ENCODE measurements at regions not wholly inside any gene's neighbourhood (a gene's known extent, or its start where the extent isn't known, plus 50 kb on each side); places are given as distances from the start of the nearest gene placed in this dataset.

DNA sequence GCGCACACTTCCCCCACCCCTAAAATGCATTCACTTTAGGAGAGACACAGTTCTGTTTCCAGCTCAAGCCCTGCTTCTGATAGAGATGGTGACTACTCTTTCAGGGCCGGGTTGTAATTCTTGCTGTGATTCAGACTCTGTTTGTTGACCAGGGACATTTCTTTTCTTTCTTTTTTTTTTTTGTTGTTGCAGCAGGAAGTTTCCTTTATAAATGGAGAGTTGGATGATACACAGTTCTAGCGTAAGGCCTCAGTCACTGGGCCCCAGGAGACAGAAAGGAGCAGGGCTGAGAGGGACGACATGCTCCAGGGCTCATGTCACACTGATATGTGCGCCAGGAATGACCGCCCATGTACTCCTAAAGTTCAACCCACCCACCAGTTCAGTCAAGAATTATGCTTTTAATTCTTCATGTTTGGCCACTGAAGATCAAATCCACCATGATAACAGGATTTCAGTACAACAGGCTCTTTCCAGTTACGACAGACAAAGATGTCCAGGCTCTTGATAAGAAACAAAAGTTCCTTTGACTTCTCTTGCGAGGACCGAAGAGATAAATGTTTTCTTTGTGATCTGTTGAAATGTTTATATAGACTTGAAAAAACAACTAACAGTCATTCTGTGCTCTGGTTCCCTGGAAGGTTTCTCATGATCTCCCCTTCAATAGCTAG, 142.5 kb downstream of the CD164 start:
- no peak for TF ChIP-seq POLR2AphosphoS5 (IDR thresholded peaks at IDR 0.05)
- TF ChIP-seq, protein P1, sequence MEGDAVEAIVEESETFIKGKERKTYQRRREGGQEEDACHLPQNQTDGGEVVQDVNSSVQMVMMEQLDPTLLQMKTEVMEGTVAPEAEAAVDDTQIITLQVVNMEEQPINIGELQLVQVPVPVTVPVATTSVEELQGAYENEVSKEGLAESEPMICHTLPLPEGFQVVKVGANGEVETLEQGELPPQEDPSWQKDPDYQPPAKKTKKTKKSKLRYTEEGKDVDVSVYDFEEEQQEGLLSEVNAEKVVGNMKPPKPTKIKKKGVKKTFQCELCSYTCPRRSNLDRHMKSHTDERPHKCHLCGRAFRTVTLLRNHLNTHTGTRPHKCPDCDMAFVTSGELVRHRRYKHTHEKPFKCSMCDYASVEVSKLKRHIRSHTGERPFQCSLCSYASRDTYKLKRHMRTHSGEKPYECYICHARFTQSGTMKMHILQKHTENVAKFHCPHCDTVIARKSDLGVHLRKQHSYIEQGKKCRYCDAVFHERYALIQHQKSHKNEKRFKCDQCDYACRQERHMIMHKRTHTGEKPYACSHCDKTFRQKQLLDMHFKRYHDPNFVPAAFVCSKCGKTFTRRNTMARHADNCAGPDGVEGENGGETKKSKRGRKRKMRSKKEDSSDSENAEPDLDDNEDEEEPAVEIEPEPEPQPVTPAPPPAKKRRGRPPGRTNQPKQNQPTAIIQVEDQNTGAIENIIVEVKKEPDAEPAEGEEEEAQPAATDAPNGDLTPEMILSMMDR (IDR thresholded peaks at IDR 0.05), result no peak
- TF ChIP-seq POLR2A (IDR thresholded peaks at IDR 0.05; ENCODE audit: low read depth), result no peak
- TF ChIP-seq EP300 (IDR thresholded peaks at IDR 0.05), result no peak
